GM12878 (cell line): ENCODE measurements at regions not wholly inside any gene's neighbourhood (a gene's known extent, or its start where the extent isn't known, plus 50 kb on each side); places are given as distances from the start of the nearest gene placed in this dataset.

ENCODE experiments used
- ATAC-seq: fragments of 200-7000 bp; cut with Tn5 transposase; 3 replicates; pipeline ENCODE4 v1.9.1; 2020; ENCODE audit warnings: mild to moderate bottlenecking, moderate library complexity
- BruUV-seq: library from RNA; stranded (reverse); fragments of 400-500 nt; replicated peaks from 2 replicates; lab custom pipeline; 2021; lab: Mats Ljungman, UMichigan
- CTCF ChIA-PET: fragments of 300-600 bp; sonication (Branson Sonifier 250); formaldehyde crosslinking; extraction: SDS; loops from one replicate; lab custom pipeline; 2021; ENCODE audit warnings: inconsistent platforms; lab: Yijun Ruan, JAX
- POLR2A ChIA-PET: fragments of 350-600 bp; formaldehyde crosslinking; extraction: SDS; loops from one replicate; lab custom pipeline; 2021; ENCODE audit warnings: inconsistent platforms; lab: Charles Lee
- RAD21 ChIA-PET: fragments of 300-600 bp; sonication (Branson Sonifier 250); formaldehyde crosslinking; loops from one replicate; lab custom pipeline; 2023; ENCODE audit warnings: antibody characterized with exemption; ENCODE audit not compliant: unreplicated experiment; lab: Charles Lee
- SMC1A ChIA-PET: fragments of 300-600 bp; sonication (Branson Sonifier 250); formaldehyde crosslinking; loops from one replicate; lab custom pipeline; 2023; ENCODE audit not compliant: unreplicated experiment, uncharacterized antibody; lab: Charles Lee
- DNase-seq: peaks from one replicate; pipeline ENCODE4 v3.0.0-alpha.2; 2011; ENCODE audit warnings: low read depth, low spot score
- FAIRE-seq: peaks from 3 replicates; lab custom pipeline; 2011; peaks lifted over from hg19 to GRCh38; lab: Jason Lieb, UNC
- H2AFZ ChIP-seq: 2 replicates; pipeline ENCODE4 v1.6.0; 2011; ENCODE audit warnings: low read depth, low read length, control low read depth; ENCODE audit not compliant: control insufficient read depth
- H3K27ac ChIP-seq: 2 replicates; pipeline ENCODE4 v1.5.1; 2011; ENCODE audit warnings: control low read depth; ENCODE audit not compliant: control insufficient read depth, insufficient read depth
- H3K27me3 ChIP-seq, 2 experiments: replicated peaks in 1 of 2; 2 replicates each; pipeline versions ENCODE4 v1.6.0 to v1.6.1; 2011; ENCODE audit warnings: low read length in 1 of 2; ENCODE audit not compliant: control insufficient read depth in 2 of 2, insufficient read depth in 2 of 2
- H3K36me3 ChIP-seq, 2 experiments: 2 replicates each; pipeline ENCODE4 v1.5.1; 2011; ENCODE audit warnings: low read length in 1 of 2; ENCODE audit not compliant: control insufficient read depth in 2 of 2, insufficient read depth in 2 of 2
- H3K4me1 ChIP-seq: 2 replicates; pipeline ENCODE4 v1.6.1; 2011; ENCODE audit warnings: mild to moderate bottlenecking, low read length, moderate library complexity, mixed read lengths; ENCODE audit not compliant: control insufficient read depth, insufficient read depth
- H3K4me2 ChIP-seq: 2 replicates; pipeline ENCODE4 v1.6.0; 2011; ENCODE audit warnings: control low read depth; ENCODE audit not compliant: control insufficient read depth, insufficient read depth
- H3K4me3 ChIP-seq: fragments of 200-600 bp; sonication (generic); 2 replicates; pipeline ENCODE4 v1.5.1; 2016
- H3K79me2 ChIP-seq: 2 replicates; pipeline ENCODE4 v1.6.0; 2011; ENCODE audit warnings: low read length; ENCODE audit not compliant: control insufficient read depth, insufficient read depth
- H3K9ac ChIP-seq: 2 replicates; pipeline ENCODE4 v1.8.0; 2011; ENCODE audit warnings: low read length, control low read depth, mixed read lengths; ENCODE audit not compliant: control insufficient read depth, insufficient read depth
- H3K9me3 ChIP-seq: replicated peaks from 3 replicates; pipeline ENCODE4 v1.5.1; 2011; ENCODE audit warnings: mild to moderate bottlenecking, low read length; ENCODE audit not compliant: control insufficient read depth, insufficient read depth
- H4K20me1 ChIP-seq: 2 replicates; pipeline ENCODE4 v1.6.0; 2011; ENCODE audit not compliant: control insufficient read depth, insufficient read depth
- ATF7 ChIP-seq: fragments of 450-650 bp; IDR thresholded peaks from 2 replicates; pipeline ENCODE4 v1.6.1; 2016; ENCODE audit warnings: low read depth, mild to moderate bottlenecking
- CBFB ChIP-seq: IDR thresholded peaks from 2 replicates; pipeline ENCODE4 v1.6.1; 2016; ENCODE audit warnings: antibody characterized with exemption, low read depth
- CBX5 ChIP-seq: sonication (generic); IDR thresholded peaks from 2 replicates; pipeline ENCODE4 v1.6.1; 2016; ENCODE audit warnings: low read depth, moderate library complexity, mild to moderate bottlenecking, inconsistent platforms
- FOS ChIP-seq: IDR thresholded peaks from 3 replicates; pipeline ENCODE4 v1.6.1; 2011; ENCODE audit warnings: borderline replicate concordance; ENCODE audit not compliant: insufficient read length; ENCODE audit errors: extremely low read depth
- POLR2A ChIP-seq: IDR thresholded peaks from 2 replicates; pipeline ENCODE4 v1.6.1; 2011; ENCODE audit warnings: low read depth, mild to moderate bottlenecking, low read length
- RB1 ChIP-seq: fragments of 450-650 bp; formaldehyde crosslinking; IDR thresholded peaks from 2 replicates; pipeline ENCODE4 v1.6.1; 2017; ENCODE audit warnings: mild to moderate bottlenecking, borderline replicate concordance
- SIX5 ChIP-seq: IDR thresholded peaks from 2 replicates; pipeline ENCODE4 v1.6.1; 2011; ENCODE audit warnings: mild to moderate bottlenecking, low read depth, low read length, moderate library complexity; ENCODE audit not compliant: severe bottlenecking
- SMARCA5 ChIP-seq: fragments of 450-650 bp; IDR thresholded peaks from 2 replicates; pipeline ENCODE4 v1.6.1; 2017; ENCODE audit warnings: mild to moderate bottlenecking
- SREBF1 ChIP-seq: IDR thresholded peaks from 2 replicates; pipeline ENCODE4 v1.6.1; 2012; ENCODE audit warnings: mild to moderate bottlenecking, low read length
- ZNF24 ChIP-seq: fragments of 450-650 bp; IDR thresholded peaks from 2 replicates; pipeline ENCODE4 v1.6.1; 2017; ENCODE audit warnings: antibody characterized with exemption, mild to moderate bottlenecking
- ZZZ3 ChIP-seq: IDR thresholded peaks from 2 replicates; pipeline ENCODE4 v1.6.1; 2011; ENCODE audit warnings: low read depth; ENCODE audit not compliant: control insufficient read depth, insufficient read length
- WGBS: methylation state at CpG from one replicate; pipeline ENCODE4 v1.1.6; 2016; ENCODE audit warnings: low lambda C conversion rate; ENCODE audit not compliant: insufficient replicate concordance, insufficient coverage; ENCODE audit errors: missing lambda C conversion rate; 5-methylcytosine and 5-hydroxymethylcytosine counted together
- in situ Hi-C: fragments of 300-500 bp; cut with MboI; formaldehyde crosslinking; loops from 9 replicates; pipeline ENCODE4 v1.14.3; 2018; ENCODE audit warnings: mixed read lengths
- intact Hi-C: fragments of 100-400 bp; cut with micrococcal nuclease; formaldehyde crosslinking; loops from one replicate; pipeline ENCODE4 v1.14.2; 2022; ENCODE audit not compliant: unreplicated experiment
- TF ChIP-seq, protein P1 (sequence below): IDR thresholded peaks from 2 replicates; pipeline ENCODE4 v1.6.1; 2011; ENCODE audit warnings: mild to moderate bottlenecking, low read depth, low read length, moderate library complexity; ENCODE audit not compliant: insufficient replicate concordance

DNA sequence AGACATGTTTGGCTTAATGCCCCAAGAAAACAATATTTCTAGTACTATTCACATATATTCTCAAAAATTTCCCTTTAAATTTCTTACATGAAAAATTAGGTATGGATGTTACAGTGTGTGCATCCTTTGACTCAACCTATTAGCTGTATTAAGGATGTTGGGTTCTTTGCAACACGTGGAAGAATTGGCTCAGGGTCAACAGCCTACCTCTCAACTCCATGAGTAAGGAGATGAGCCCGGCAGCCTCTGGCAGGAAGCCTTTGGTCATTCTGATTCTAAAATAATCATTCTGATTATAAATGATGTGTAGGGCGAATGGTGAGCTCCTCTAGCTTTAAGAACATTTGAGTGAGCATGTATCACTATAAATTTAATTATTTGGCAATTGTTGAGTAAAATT, 148.0 kb upstream of the WDFY3 start:
- no peak overlapping the region for H3K4me3 ChIP-seq
- TF ChIP-seq SMARCA5 = no peak
- TF ChIP-seq ZZZ3 = no peak
- no peak for TF ChIP-seq RB1
- no peak for TF ChIP-seq FOS
- TF ChIP-seq ATF7 = no peak
- no peak for TF ChIP-seq CBFB
- TF ChIP-seq ZNF24 = no peak
- no peak for TF ChIP-seq SIX5
- no peaks in the 10 kb centered on the region for H3K36me3 ChIP-seq
- no TSS peak for BruUV-seq
- H3K79me2 ChIP-seq = no peaks in the 10 kb centered on the region
- H3K9me3 ChIP-seq = no peaks in the 10 kb centered on the region
- H2AFZ ChIP-seq = no peak overlapping the region
- H3K27ac ChIP-seq = no peak overlapping the region
- H3K4me1 ChIP-seq = no peaks in the 10 kb centered on the region
- intact Hi-C loops (no loop called here), in situ Hi-C loops (no loop called here)
- ChIA-PET CTCF (interaction anchor here (1.1 kb wide), 1 partner anchor 30 kb away, joined by 3 read pairs; no protein-coding TSS in a partner anchor), POLR2A (no interaction called here), RAD21 (no interaction called here), SMC1A (interaction anchor here (1.3 to 1.6 kb wide), 2 partner anchors 35 to 633 kb away, joined by 3 read pairs; no protein-coding TSS in a partner anchor)
- no peak overlapping the region for H3K4me2 ChIP-seq
- H4K20me1 ChIP-seq = no peaks in the 10 kb centered on the region
- no peak overlapping the region for H3K9ac ChIP-seq
- 11% methylated on average over 3 of the region's 3 CpGs for WGBS
- DNase-seq (no peak), ATAC-seq (no peak), FAIRE-seq (no peak)
- H3K27me3 ChIP-seq = no peaks in the 10 kb centered on the region

DNA sequence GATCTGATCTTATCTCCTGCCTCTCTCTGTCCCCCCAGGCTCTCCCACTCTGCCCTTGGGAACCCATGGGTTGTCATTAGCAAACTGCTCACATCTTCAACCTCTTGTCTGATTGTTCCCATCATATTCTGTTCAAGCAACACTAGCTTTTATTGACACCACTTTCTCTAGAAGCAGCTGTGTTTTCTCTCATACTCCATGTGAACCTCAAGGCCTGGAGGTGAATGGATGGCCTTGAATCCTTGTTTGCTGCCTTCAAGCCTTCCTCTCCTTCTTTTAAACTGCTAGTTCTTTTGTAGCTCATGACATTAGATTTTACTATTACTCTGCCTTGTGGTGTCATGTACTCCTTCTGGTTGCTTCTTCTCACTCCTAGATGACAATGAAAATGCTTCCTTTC, 149.5 kb upstream of the WDFY3 start:
- no peaks in the 10 kb centered on the region for H3K4me1 ChIP-seq
- no peak overlapping the region for H2AFZ ChIP-seq
- H3K4me3 ChIP-seq = no peak overlapping the region
- ChIA-PET SMC1A (interaction anchor here (1.6 kb wide), 1 partner anchor 40 kb away, joined by 6 read pairs; no protein-coding TSS in a partner anchor), RAD21 (no interaction called here), CTCF (interaction anchor here (1.0 to 1.6 kb wide), 2 partner anchors 12 to 31 kb away, joined by 3 to 4 read pairs; no protein-coding TSS in a partner anchor), POLR2A (no interaction called here)
- H4K20me1 ChIP-seq = no peaks in the 10 kb centered on the region
- H3K9ac ChIP-seq = no peak overlapping the region
- no peaks in the 10 kb centered on the region for H3K27me3 ChIP-seq
- DNase-seq (no peak), ATAC-seq (no peak), FAIRE-seq (no peak)
- H3K4me2 ChIP-seq = no peak overlapping the region
- no peaks in the 10 kb centered on the region for H3K9me3 ChIP-seq
- no TSS peak for BruUV-seq
- H3K79me2 ChIP-seq = no peaks in the 10 kb centered on the region
- no peak overlapping the region for H3K27ac ChIP-seq
- no peaks in the 10 kb centered on the region for H3K36me3 ChIP-seq
- in situ Hi-C loops (no loop called here), intact Hi-C loops (no loop called here)
- TF ChIP-seq, protein P1, sequence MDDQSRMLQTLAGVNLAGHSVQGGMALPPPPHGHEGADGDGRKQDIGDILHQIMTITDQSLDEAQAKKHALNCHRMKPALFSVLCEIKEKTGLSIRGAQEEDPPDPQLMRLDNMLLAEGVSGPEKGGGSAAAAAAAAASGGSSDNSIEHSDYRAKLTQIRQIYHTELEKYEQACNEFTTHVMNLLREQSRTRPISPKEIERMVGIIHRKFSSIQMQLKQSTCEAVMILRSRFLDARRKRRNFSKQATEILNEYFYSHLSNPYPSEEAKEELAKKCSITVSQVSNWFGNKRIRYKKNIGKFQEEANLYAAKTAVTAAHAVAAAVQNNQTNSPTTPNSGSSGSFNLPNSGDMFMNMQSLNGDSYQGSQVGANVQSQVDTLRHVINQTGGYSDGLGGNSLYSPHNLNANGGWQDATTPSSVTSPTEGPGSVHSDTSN = no peak
- TF ChIP-seq CBX5 (no peak), SREBF1 (no peak), POLR2A (no peak)
